ENCODE measurements at regions not wholly inside any gene's neighbourhood (a gene's known extent, or its start where the extent isn't known, plus 50 kb on each side); places are given as distances from the start of the nearest gene placed in this dataset.

GRCh38 chr4:111128327-111128726 is 505.4 kb upstream of the PITX2 start:
- H3K79me2 ChIP-seq, result no peaks in the 10 kb centered on the region
- no peaks in the 10 kb centered on the region for H4K20me1 ChIP-seq (ENCODE audit: insufficient read depth, poor library complexity, severe bottlenecking)
- H3K4me1 ChIP-seq (ENCODE audit: insufficient read depth), result no peaks in the 10 kb centered on the region
- H3K27ac ChIP-seq, result peak overlapping the region; percentile 63
- TF ChIP-seq EZH2phosphoT487 (IDR thresholded peaks at IDR 0.05; ENCODE audit: low read depth, severe bottlenecking, unreplicated experiment), result no peak
- TF ChIP-seq EZH2 (IDR thresholded peaks at IDR 0.05; ENCODE audit: borderline replicate concordance), result no peak
- no peak for TF ChIP-seq CTCF (IDR thresholded peaks at IDR 0.05; ENCODE audit: poor library complexity)
- H3K27me3 ChIP-seq, result no peaks in the 10 kb centered on the region
- 97% methylated on average over 1 of the region's 1 CpG for WGBS (ENCODE audit: low lambda C conversion rate, missing lambda C conversion rate)
- no peak overlapping the region for H3K4me3 ChIP-seq
- H3K9me3 ChIP-seq (ENCODE audit: low read depth), result no peaks in the 10 kb centered on the region
- no peaks in the 10 kb centered on the region for H3K36me3 ChIP-seq (replicated peaks; ENCODE audit: insufficient read depth, low read depth)
- H3K4me2 ChIP-seq, result peak overlapping the region; percentile 60
- H2AFZ ChIP-seq, result no peak overlapping the region
- DNase-seq (ENCODE audit: low spot score), result no peak
- H3K9me2 ChIP-seq (replicated peaks; ENCODE audit: insufficient read depth), result no peaks in the 10 kb centered on the region

- no peak for DNase-seq (ENCODE audit: low spot score)
- Histone ChIP-seq H3K27me3 (no peaks in the 10 kb centered on the region), H3K9me2 (replicated peaks; ENCODE audit: insufficient read depth) (no peaks in the 10 kb centered on the region), H2AFZ (no peak overlapping the region), H3K36me3 (replicated peaks; ENCODE audit: insufficient read depth, low read depth) (no peaks in the 10 kb centered on the region), H3K79me2 (no peaks in the 10 kb centered on the region), H4K20me1 (ENCODE audit: insufficient read depth, poor library complexity, severe bottlenecking) (no peaks in the 10 kb centered on the region), H3K4me1 (ENCODE audit: insufficient read depth) (no peaks in the 10 kb centered on the region), H3K4me2 (no peak overlapping the region), H3K4me3 (no peak overlapping the region), H3K27ac (no peak overlapping the region), H3K9me3 (ENCODE audit: low read depth) (no peaks in the 10 kb centered on the region)
- TF ChIP-seq EZH2 (IDR thresholded peaks at IDR 0.05; ENCODE audit: borderline replicate concordance), result no peak
- TF ChIP-seq CTCF (IDR thresholded peaks at IDR 0.05; ENCODE audit: poor library complexity), result peak; percentile 24
- WGBS (ENCODE audit: low lambda C conversion rate, missing lambda C conversion rate), result 80% methylated on average over 1 of the region's 1 CpG
These were observed 513.6 kb upstream of the PITX2 start for GRCh38 chr4:111136438-111136837.

GRCh38 chr4:111136967-111137366 is 514.1 kb upstream of the PITX2 start:
- Histone ChIP-seq H3K4me3 (no peak overlapping the region), H3K27ac (no peak overlapping the region), H3K9me3 (ENCODE audit: low read depth) (no peaks in the 10 kb centered on the region), H4K20me1 (ENCODE audit: insufficient read depth, poor library complexity, severe bottlenecking) (no peaks in the 10 kb centered on the region), H3K27me3 (no peaks in the 10 kb centered on the region), H3K9me2 (replicated peaks; ENCODE audit: insufficient read depth) (no peaks in the 10 kb centered on the region), H3K4me1 (ENCODE audit: insufficient read depth) (no peaks in the 10 kb centered on the region), H2AFZ (no peak overlapping the region), H3K4me2 (no peak overlapping the region), H3K79me2 (no peaks in the 10 kb centered on the region), H3K36me3 (replicated peaks; ENCODE audit: insufficient read depth, low read depth) (no peaks in the 10 kb centered on the region)
- TF ChIP-seq CTCF (IDR thresholded peaks at IDR 0.05; ENCODE audit: poor library complexity) (no peak), EZH2phosphoT487 (IDR thresholded peaks at IDR 0.05; ENCODE audit: low read depth, severe bottlenecking, unreplicated experiment) (no peak), EZH2 (IDR thresholded peaks at IDR 0.05; ENCODE audit: borderline replicate concordance) (no peak)
- DNase-seq (ENCODE audit: low spot score), result no peak

- Histone ChIP-seq H3K9me3 (ENCODE audit: low read depth) (no peaks in the 10 kb centered on the region), H3K27ac (no peak overlapping the region), H3K4me3 (no peak overlapping the region), H3K4me2 (no peak overlapping the region), H3K36me3 (replicated peaks; ENCODE audit: insufficient read depth, low read depth) (no peaks in the 10 kb centered on the region), H2AFZ (no peak overlapping the region), H3K79me2 (no peaks in the 10 kb centered on the region), H4K20me1 (ENCODE audit: insufficient read depth, poor library complexity, severe bottlenecking) (no peaks in the 10 kb centered on the region), H3K9me2 (replicated peaks; ENCODE audit: insufficient read depth) (no peaks in the 10 kb centered on the region), H3K27me3 (no peaks in the 10 kb centered on the region), H3K4me1 (ENCODE audit: insufficient read depth) (no peaks in the 10 kb centered on the region)
- TF ChIP-seq EZH2phosphoT487 (IDR thresholded peaks at IDR 0.05; ENCODE audit: low read depth, severe bottlenecking, unreplicated experiment) (no peak), CTCF (IDR thresholded peaks at IDR 0.05; ENCODE audit: poor library complexity) (no peak), EZH2 (IDR thresholded peaks at IDR 0.05; ENCODE audit: borderline replicate concordance) (no peak)
- DNase-seq (ENCODE audit: low spot score), result no peak
These were observed 520.6 kb upstream of the PITX2 start for GRCh38 chr4:111143510-111143909.
